ENCODE measurements at regions not wholly inside any gene's neighbourhood (a gene's known extent, or its start where the extent isn't known, plus 50 kb on each side); places are given as distances from the start of the nearest gene placed in this dataset.

- TF ChIP-seq POLR2A (IDR thresholded peaks at IDR 0.05; ENCODE audit: low read depth, low read length) (no peak), REST (IDR thresholded peaks at IDR 0.05; ENCODE audit: low read depth, low read length) (no peak)
Measured at GRCh38 chr9:89730715-89731114, 125.9 kb downstream of the GADD45G start.
